Tibial nerve (tissue), 3 donors: ENCODE measurements at regions not wholly inside any gene's neighbourhood (a gene's known extent, or its start where the extent isn't known, plus 50 kb on each side); places are given as distances from the start of the nearest gene placed in this dataset.

Source experiments
- POLR2A ChIP-seq, 2 donors: fragments of 450-650 bp; IDR thresholded peaks; one replicate each; pipeline ENCODE4 v1.6.1; 2017; ENCODE audit warnings: antibody characterized with exemption in 2 of 2, mild to moderate bottlenecking in 2 of 2, moderate library complexity in 2 of 2
- TF ChIP-seq, protein P1 (sequence below), 5 experiments: fragments of 200-600 bp in 3 of 5; fragments of 450-650 bp in 2 of 5; sonication (generic) in 3 of 5; IDR thresholded peaks; one replicate each; pipeline ENCODE4 v1.5.1; 2016 to 2019; ENCODE audit warnings: antibody characterized with exemption in 5 of 5, mild to moderate bottlenecking in 3 of 5, moderate library complexity in 2 of 5

- TF ChIP-seq, protein P1, sequence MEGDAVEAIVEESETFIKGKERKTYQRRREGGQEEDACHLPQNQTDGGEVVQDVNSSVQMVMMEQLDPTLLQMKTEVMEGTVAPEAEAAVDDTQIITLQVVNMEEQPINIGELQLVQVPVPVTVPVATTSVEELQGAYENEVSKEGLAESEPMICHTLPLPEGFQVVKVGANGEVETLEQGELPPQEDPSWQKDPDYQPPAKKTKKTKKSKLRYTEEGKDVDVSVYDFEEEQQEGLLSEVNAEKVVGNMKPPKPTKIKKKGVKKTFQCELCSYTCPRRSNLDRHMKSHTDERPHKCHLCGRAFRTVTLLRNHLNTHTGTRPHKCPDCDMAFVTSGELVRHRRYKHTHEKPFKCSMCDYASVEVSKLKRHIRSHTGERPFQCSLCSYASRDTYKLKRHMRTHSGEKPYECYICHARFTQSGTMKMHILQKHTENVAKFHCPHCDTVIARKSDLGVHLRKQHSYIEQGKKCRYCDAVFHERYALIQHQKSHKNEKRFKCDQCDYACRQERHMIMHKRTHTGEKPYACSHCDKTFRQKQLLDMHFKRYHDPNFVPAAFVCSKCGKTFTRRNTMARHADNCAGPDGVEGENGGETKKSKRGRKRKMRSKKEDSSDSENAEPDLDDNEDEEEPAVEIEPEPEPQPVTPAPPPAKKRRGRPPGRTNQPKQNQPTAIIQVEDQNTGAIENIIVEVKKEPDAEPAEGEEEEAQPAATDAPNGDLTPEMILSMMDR (IDR thresholded peaks at IDR 0.05), result no peak
- TF ChIP-seq POLR2A (IDR thresholded peaks at IDR 0.05), result no peak
These were observed 85.5 kb upstream of the SPIN1 start for GRCh38 chr9:88302579-88303324.
